ENCODE measurements at regions not wholly inside any gene's neighbourhood (a gene's known extent, or its start where the extent isn't known, plus 50 kb on each side); places are given as distances from the start of the nearest gene placed in this dataset.

DNA sequence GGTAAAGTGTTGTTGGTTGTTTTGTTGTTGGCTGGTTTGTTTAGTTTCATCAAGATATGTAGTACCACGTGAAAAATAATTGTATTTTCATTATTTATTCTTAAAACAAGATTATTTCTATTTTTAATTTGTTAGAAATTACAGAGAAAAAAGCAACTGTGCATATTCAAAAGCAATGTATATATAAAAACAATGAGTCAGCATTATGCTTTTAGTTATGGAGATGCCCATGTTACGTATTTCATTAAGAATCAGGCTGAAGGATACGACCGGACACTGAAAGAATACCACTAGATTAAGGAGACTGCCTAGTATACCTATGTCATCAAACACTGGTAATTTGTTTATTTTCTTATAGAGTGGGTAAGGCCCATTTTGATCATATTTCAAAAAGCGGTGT is 1188.4 kb upstream of the NXPH2 start:
- no peaks in the 10 kb centered on the region for H3K27me3 ChIP-seq (replicated peaks in 1 of 4; ENCODE audit: control extremely low read depth in 1 of 4, control insufficient read depth in 3 of 4, insufficient read depth in 4 of 4, low read length in 3 of 4)
- Mint-ChIP-seq H3K9me3 (ENCODE audit: insufficient read depth) (peaks cover 3% of the 10 kb centered on the region), H3K4me1 (no peaks in the 10 kb centered on the region), H3K27ac (no peak overlapping the region), H3K27me3 (no peaks in the 10 kb centered on the region), H3K4me3 (no peak overlapping the region)
- H3K4me1 ChIP-seq (ENCODE audit: control insufficient read depth in 2 of 2, insufficient read depth in 2 of 2, low read length in 2 of 2), result no peaks in the 10 kb centered on the region
- no peak overlapping the region for H3K4me2 ChIP-seq (replicated peaks; ENCODE audit: low read depth, low read length, poor library complexity, severe bottlenecking)
- no peaks in the 10 kb centered on the region for H3K79me2 ChIP-seq (ENCODE audit: control insufficient read depth, insufficient read depth, low read length)
- no peak overlapping the region for H3K4me3 ChIP-seq (ENCODE audit: control extremely low read depth in 1 of 5, extremely low read depth in 1 of 5, insufficient read depth in 1 of 5, low read depth in 2 of 5, low read length in 4 of 5)
- H3K9ac ChIP-seq (ENCODE audit: low read length), result no peak overlapping the region
- ATAC-seq (ENCODE audit: low read depth) (no peak), DNase-seq (no peak)
- WGBS (ENCODE audit: insufficient coverage), result no CpG with 5 or more reads among the region's 5 CpGs
- TF ChIP-seq, protein P1, sequence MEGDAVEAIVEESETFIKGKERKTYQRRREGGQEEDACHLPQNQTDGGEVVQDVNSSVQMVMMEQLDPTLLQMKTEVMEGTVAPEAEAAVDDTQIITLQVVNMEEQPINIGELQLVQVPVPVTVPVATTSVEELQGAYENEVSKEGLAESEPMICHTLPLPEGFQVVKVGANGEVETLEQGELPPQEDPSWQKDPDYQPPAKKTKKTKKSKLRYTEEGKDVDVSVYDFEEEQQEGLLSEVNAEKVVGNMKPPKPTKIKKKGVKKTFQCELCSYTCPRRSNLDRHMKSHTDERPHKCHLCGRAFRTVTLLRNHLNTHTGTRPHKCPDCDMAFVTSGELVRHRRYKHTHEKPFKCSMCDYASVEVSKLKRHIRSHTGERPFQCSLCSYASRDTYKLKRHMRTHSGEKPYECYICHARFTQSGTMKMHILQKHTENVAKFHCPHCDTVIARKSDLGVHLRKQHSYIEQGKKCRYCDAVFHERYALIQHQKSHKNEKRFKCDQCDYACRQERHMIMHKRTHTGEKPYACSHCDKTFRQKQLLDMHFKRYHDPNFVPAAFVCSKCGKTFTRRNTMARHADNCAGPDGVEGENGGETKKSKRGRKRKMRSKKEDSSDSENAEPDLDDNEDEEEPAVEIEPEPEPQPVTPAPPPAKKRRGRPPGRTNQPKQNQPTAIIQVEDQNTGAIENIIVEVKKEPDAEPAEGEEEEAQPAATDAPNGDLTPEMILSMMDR (IDR thresholded peaks at IDR 0.05), result no peak
- TF ChIP-seq EZH2 (IDR thresholded peaks at IDR 0.05; ENCODE audit: borderline replicate concordance, insufficient read depth, low read depth, low read length, poor library complexity, severe bottlenecking), result no peak
- intact Hi-C loops (cut with micrococcal nuclease), result no loop called here
- H3K27ac ChIP-seq (ENCODE audit: low read length in 2 of 2), result no peak overlapping the region
- POLR2A ChIA-PET, result no interaction called here
- no peak overlapping the region for H2AFZ ChIP-seq (ENCODE audit: insufficient read depth, low read depth, low read length, poor library complexity, severe bottlenecking)
- H3K36me3 ChIP-seq (replicated peaks in 1 of 2; ENCODE audit: control extremely low read depth in 1 of 2, control insufficient read depth in 1 of 2, extremely low read depth in 1 of 2, insufficient read depth in 2 of 2, low read length in 1 of 2), result no peaks in the 10 kb centered on the region
- CTCF ChIA-PET, result no interaction called here
- peaks cover 0 to 1% (median 0%) of the 10 kb centered on the region in 3 donors for H3K9me3 ChIP-seq (ENCODE audit: control extremely low read depth in 1 of 3, control insufficient read depth in 2 of 3, insufficient read depth in 1 of 3, low read length in 2 of 3)
- no peaks in the 10 kb centered on the region for H4K20me1 ChIP-seq (ENCODE audit: control insufficient read depth, insufficient read depth, low read length, poor library complexity, severe bottlenecking)

DNA sequence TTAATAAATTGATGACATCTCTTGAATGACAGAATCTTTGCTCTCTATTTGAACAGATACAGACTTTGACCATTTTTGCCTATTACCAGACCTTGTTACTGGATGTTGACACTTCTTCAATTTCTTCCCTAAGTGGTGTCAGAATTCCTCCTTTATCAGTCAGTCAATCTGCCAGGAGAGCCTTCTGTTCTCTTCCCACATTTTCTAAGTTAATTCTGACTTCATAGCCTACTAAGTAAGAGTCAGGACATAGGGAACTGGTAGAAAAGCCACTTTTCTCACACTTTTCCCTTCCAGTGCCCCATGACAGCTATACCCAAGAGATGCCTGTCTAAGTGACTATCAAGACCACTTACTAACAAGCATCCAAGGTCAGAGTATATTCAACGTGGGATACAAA is 1187.5 kb upstream of the NXPH2 start:
- WGBS (ENCODE audit: insufficient coverage), result no CpG with 5 or more reads among the region's 1 CpG
- H3K4me1 Mint-ChIP-seq, result no peaks in the 10 kb centered on the region
- no peak for DNase-seq

More for the DNA sequence above, 1187.5 kb upstream of the NXPH2 start:
- TF ChIP-seq, protein P1 (IDR thresholded peaks at IDR 0.05), result no peak
- no peak for TF ChIP-seq EZH2 (IDR thresholded peaks at IDR 0.05; ENCODE audit: borderline replicate concordance, insufficient read depth, low read depth, low read length, poor library complexity, severe bottlenecking)
- H3K4me3 ChIP-seq (ENCODE audit: control extremely low read depth in 1 of 5, extremely low read depth in 1 of 5, insufficient read depth in 1 of 5, low read depth in 2 of 5, low read length in 4 of 5), result no peak overlapping the region
- no peaks in the 10 kb centered on the region for H4K20me1 ChIP-seq (ENCODE audit: control insufficient read depth, insufficient read depth, low read length, poor library complexity, severe bottlenecking)
- H3K9me3 Mint-ChIP-seq (ENCODE audit: insufficient read depth), result no peaks in the 10 kb centered on the region
- H3K4me1 ChIP-seq (ENCODE audit: control insufficient read depth in 2 of 2, insufficient read depth in 2 of 2, low read length in 2 of 2), result no peaks in the 10 kb centered on the region
- H3K36me3 ChIP-seq (replicated peaks in 1 of 2; ENCODE audit: control extremely low read depth in 1 of 2, control insufficient read depth in 1 of 2, extremely low read depth in 1 of 2, insufficient read depth in 2 of 2, low read length in 1 of 2), result no peaks in the 10 kb centered on the region
- H3K9ac ChIP-seq (ENCODE audit: low read length), result no peak overlapping the region
- H3K27me3 ChIP-seq (replicated peaks in 1 of 4; ENCODE audit: control extremely low read depth in 1 of 4, control insufficient read depth in 3 of 4, insufficient read depth in 4 of 4, low read length in 3 of 4), result no peaks in the 10 kb centered on the region
- no peak for ATAC-seq (ENCODE audit: low read depth)
- no peaks in the 10 kb centered on the region for H3K27me3 Mint-ChIP-seq
- no peak overlapping the region for H3K4me2 ChIP-seq (replicated peaks; ENCODE audit: low read depth, low read length, poor library complexity, severe bottlenecking)
- no peak overlapping the region for H3K27ac ChIP-seq (ENCODE audit: low read length in 2 of 2)
- ChIA-PET CTCF (no interaction called here), POLR2A (no interaction called here)
- no peaks in the 10 kb centered on the region for H3K79me2 ChIP-seq (ENCODE audit: control insufficient read depth, insufficient read depth, low read length)
- no peak overlapping the region for H3K4me3 Mint-ChIP-seq
- peaks cover 0 to 1% (median 0%) of the 10 kb centered on the region in 3 donors for H3K9me3 ChIP-seq (ENCODE audit: control extremely low read depth in 1 of 3, control insufficient read depth in 2 of 3, insufficient read depth in 1 of 3, low read length in 2 of 3)
- H2AFZ ChIP-seq (ENCODE audit: insufficient read depth, low read depth, low read length, poor library complexity, severe bottlenecking), result no peak overlapping the region
- intact Hi-C loops (cut with micrococcal nuclease), result no loop called here
- no peak overlapping the region for H3K27ac Mint-ChIP-seq

Data from B cell (primary cell).